Tibial nerve (tissue), 3 donors: ENCODE measurements at regions not wholly inside any gene's neighbourhood (a gene's known extent, or its start where the extent isn't known, plus 50 kb on each side); places are given as distances from the start of the nearest gene placed in this dataset.

Experiments
- CTCF ChIP-seq, 5 experiments: fragments of 200-600 bp in 3 of 5; fragments of 450-650 bp in 2 of 5; sonication (generic) in 3 of 5; IDR thresholded peaks; one replicate each; pipeline ENCODE4 v1.5.1; 2016 to 2019; ENCODE audit warnings: antibody characterized with exemption in 5 of 5, mild to moderate bottlenecking in 3 of 5, moderate library complexity in 2 of 5
- POLR2A ChIP-seq, 2 donors: fragments of 450-650 bp; IDR thresholded peaks; one replicate each; pipeline ENCODE4 v1.6.1; 2017; ENCODE audit warnings: antibody characterized with exemption in 2 of 2, mild to moderate bottlenecking in 2 of 2, moderate library complexity in 2 of 2

- TF ChIP-seq CTCF (IDR thresholded peaks at IDR 0.05) = no peak
- TF ChIP-seq POLR2A (IDR thresholded peaks at IDR 0.05) = no peak
Observed at GRCh38 chrX:45344594-45344993, 143.9 kb upstream of the DIPK2B start.
